ENCODE measurements at regions not wholly inside any gene's neighbourhood (a gene's known extent, or its start where the extent isn't known, plus 50 kb on each side); places are given as distances from the start of the nearest gene placed in this dataset.
A peak's percentile ranks its signal among the peaks of the same experiment; 100 is the strongest.
"Not testable (repeated sequence)": the region's sequence is repeated elsewhere in the genome, so short reads cannot be mapped to it uniquely, and the experiment has no call there.

- DNase-seq (ENCODE audit: low read depth) = no peak
These were observed 427.1 kb downstream of the CHSY3 start for GRCh38 chr5:130331332-130331731.

GRCh38 chr5:130324953-130325671 is 420.8 kb downstream of the CHSY3 start:
- no peak for DNase-seq (ENCODE audit: low read depth)

GRCh38 chr5:130323804-130324454 is 419.7 kb downstream of the CHSY3 start:
- no peak for DNase-seq (ENCODE audit: low read depth)

GRCh38 chr5:130321931-130322330 is 417.7 kb downstream of the CHSY3 start:
- DNase-seq (ENCODE audit: low read depth) = no peak

GRCh38 chr5:130316971-130317680 is 412.9 kb downstream of the CHSY3 start:
- DNase-seq (ENCODE audit: low read depth) = no peak

GRCh38 chr5:130295235-130295634 is 391.0 kb downstream of the CHSY3 start:
- DNase-seq (ENCODE audit: low read depth) = no peak

GRCh38 chr5:130294798-130295197 is 390.5 kb downstream of the CHSY3 start:
- DNase-seq (ENCODE audit: low read depth) = not testable (repeated sequence)

GRCh38 chr5:130290219-130290618 is 386.0 kb downstream of the CHSY3 start:
- no peak for DNase-seq (ENCODE audit: low read depth)

- peak; percentile 58 for DNase-seq (ENCODE audit: low read depth)
These were observed 385.1 kb downstream of the CHSY3 start for GRCh38 chr5:130289132-130290088.

GRCh38 chr5:130287438-130287837 is 383.2 kb downstream of the CHSY3 start:
- no peak for DNase-seq (ENCODE audit: low read depth)

- peak; percentile 70 for DNase-seq (ENCODE audit: low read depth)
These were observed 382.7 kb downstream of the CHSY3 start for GRCh38 chr5:130286971-130287370.

- peak; percentile 66 for DNase-seq (ENCODE audit: low read depth)
These were observed 377.8 kb downstream of the CHSY3 start for GRCh38 chr5:130282049-130282448.

GRCh38 chr5:130280528-130281217 is 376.4 kb downstream of the CHSY3 start:
- DNase-seq (ENCODE audit: low read depth) = no peak

- no peak for DNase-seq (ENCODE audit: low read depth)
These were observed 375.1 kb downstream of the CHSY3 start for GRCh38 chr5:130279386-130279785.

GRCh38 chr5:130278136-130278535 is 373.9 kb downstream of the CHSY3 start:
- no peak for DNase-seq (ENCODE audit: low read depth)

- DNase-seq (ENCODE audit: low read depth) = no peak
These were observed 373.3 kb downstream of the CHSY3 start for GRCh38 chr5:130277522-130277921.

- DNase-seq (ENCODE audit: low read depth) = no peak
These were observed 372.7 kb downstream of the CHSY3 start for GRCh38 chr5:130277002-130277401.

- no peak for DNase-seq (ENCODE audit: low read depth)
These were observed 368.6 kb downstream of the CHSY3 start for GRCh38 chr5:130272837-130273236.

- no peak for DNase-seq (ENCODE audit: low read depth)
These were observed 366.5 kb downstream of the CHSY3 start for GRCh38 chr5:130270786-130271185.

GRCh38 chr5:130268489-130268888 is 364.2 kb downstream of the CHSY3 start:
- DNase-seq (ENCODE audit: low read depth) = no peak

- no peak for DNase-seq (ENCODE audit: low read depth)
These were observed 363.7 kb downstream of the CHSY3 start for GRCh38 chr5:130267926-130268325.

Measured in EH (cell line).